MM.1S (cell line): ENCODE measurements at regions not wholly inside any gene's neighbourhood (a gene's known extent, or its start where the extent isn't known, plus 50 kb on each side); places are given as distances from the start of the nearest gene placed in this dataset.

Source experiments
- DNase-seq: peaks from one replicate; pipeline ENCODE4 v3.0.0-alpha.2; 2015
- H2AFZ ChIP-seq: fragments of 300-600 bp; sonication (generic); 2 replicates; pipeline ENCODE4 v1.6.0; 2016; ENCODE audit warnings: antibody characterized with exemption, low read length
- H3F3A ChIP-seq: fragments of 300-600 bp; sonication (generic); 2 replicates; pipeline ENCODE4 v1.6.1; 2016; ENCODE audit warnings: mild to moderate bottlenecking, antibody characterized with exemption, low read length, moderate library complexity, mixed read lengths; ENCODE audit not compliant: insufficient read depth
- H3K27ac ChIP-seq: fragments of 300-600 bp; sonication (generic); 2 replicates; pipeline ENCODE4 v1.5.1; 2016; ENCODE audit warnings: mild to moderate bottlenecking, low read length
- H3K27me3 ChIP-seq: fragments of 300-600 bp; sonication (generic); replicated peaks from 2 replicates; pipeline ENCODE4 v1.6.0; 2016; ENCODE audit warnings: low read length; ENCODE audit not compliant: insufficient read depth
- H3K36me3 ChIP-seq: fragments of 300-600 bp; sonication (generic); replicated peaks from 2 replicates; pipeline ENCODE4 v1.6.1; 2016; ENCODE audit warnings: mild to moderate bottlenecking, low read length, mixed read lengths; ENCODE audit not compliant: insufficient read depth
- H3K4me1 ChIP-seq: fragments of 300-600 bp; sonication (generic); 2 replicates; pipeline ENCODE4 v1.6.1; 2016; ENCODE audit warnings: low read length, mixed read lengths
- H3K4me2 ChIP-seq: fragments of 300-600 bp; sonication (generic); 2 replicates; pipeline ENCODE4 v1.6.0; 2016; ENCODE audit warnings: low read depth, low read length
- H3K4me3 ChIP-seq: fragments of 300-600 bp; sonication (generic); 2 replicates; pipeline ENCODE4 v1.5.1; 2016; ENCODE audit warnings: low read length, mixed read lengths
- H3K79me2 ChIP-seq: fragments of 300-600 bp; sonication (generic); 2 replicates; pipeline ENCODE4 v1.6.1; 2016; ENCODE audit warnings: mixed run types, low read length, mixed read lengths
- H3K9ac ChIP-seq: fragments of 300-600 bp; sonication (generic); 2 replicates; pipeline ENCODE4 v1.6.1; 2016; ENCODE audit warnings: low read length, mixed read lengths
- H3K9me2 ChIP-seq: fragments of 300-600 bp; sonication (generic); replicated peaks from 2 replicates; pipeline ENCODE4 v1.6.1; 2016; ENCODE audit warnings: mild to moderate bottlenecking, low read length, mixed read lengths; ENCODE audit not compliant: insufficient read depth
- H3K9me3 ChIP-seq: fragments of 300-600 bp; sonication (generic); replicated peaks from 2 replicates; pipeline ENCODE4 v1.6.1; 2016; ENCODE audit warnings: mild to moderate bottlenecking, low read length, mixed read lengths; ENCODE audit not compliant: insufficient read depth
- H4K20me1 ChIP-seq: fragments of 300-600 bp; sonication (generic); 2 replicates; pipeline ENCODE4 v1.6.1; 2016; ENCODE audit warnings: mild to moderate bottlenecking, low read length, moderate library complexity, mixed read lengths; ENCODE audit not compliant: insufficient read depth
- CTCF ChIP-seq: fragments of 300-600 bp; sonication (generic); IDR thresholded peaks from 2 replicates; pipeline ENCODE4 v1.5.1; 2016; ENCODE audit warnings: antibody characterized with exemption, low read length, mixed read lengths
- EZH2 ChIP-seq: fragments of 300-600 bp; sonication (generic); optimal IDR thresholded peaks from 2 replicates; pipeline ENCODE3; 2017; ENCODE audit warnings: low read depth, mild to moderate bottlenecking, antibody characterized with exemption, low read length, mixed read lengths
- EZH2phosphoT487 ChIP-seq: fragments of 300-600 bp; sonication (generic); IDR thresholded peaks from 2 replicates; pipeline ENCODE4 v1.6.1; 2018; ENCODE audit warnings: antibody characterized with exemption, low read length

- H3K79me2 ChIP-seq = no peaks in the 10 kb centered on the region
- H3K36me3 ChIP-seq = no peaks in the 10 kb centered on the region
- TF ChIP-seq EZH2phosphoT487 (no peak), EZH2 (no peak), CTCF (no peak)
- H3F3A ChIP-seq = no peaks in the 10 kb centered on the region
- H3K9me2 ChIP-seq = no peaks in the 10 kb centered on the region
- H3K4me2 ChIP-seq = no peak overlapping the region
- H3K4me3 ChIP-seq = no peak overlapping the region
- no peak overlapping the region for H3K27ac ChIP-seq
- no peaks in the 10 kb centered on the region for H4K20me1 ChIP-seq
- no peaks in the 10 kb centered on the region for H3K4me1 ChIP-seq
- H2AFZ ChIP-seq = no peak overlapping the region
- no peaks in the 10 kb centered on the region for H3K27me3 ChIP-seq
- DNase-seq = no peak
- H3K9ac ChIP-seq = no peak overlapping the region
- H3K9me3 ChIP-seq = no peaks in the 10 kb centered on the region
These were observed 311.7 kb upstream of the ZNF608 start for GRCh38 chr5:125057912-125058826.

- Histone ChIP-seq H3F3A (no peaks in the 10 kb centered on the region), H3K4me1 (no peaks in the 10 kb centered on the region), H2AFZ (no peak overlapping the region), H3K4me3 (no peak overlapping the region), H3K4me2 (no peak overlapping the region), H3K9me3 (no peaks in the 10 kb centered on the region), H3K9ac (no peak overlapping the region), H3K79me2 (no peaks in the 10 kb centered on the region), H4K20me1 (no peaks in the 10 kb centered on the region), H3K36me3 (no peaks in the 10 kb centered on the region), H3K9me2 (no peaks in the 10 kb centered on the region), H3K27me3 (no peaks in the 10 kb centered on the region), H3K27ac (no peak overlapping the region)
- no peak for TF ChIP-seq EZH2phosphoT487
- TF ChIP-seq CTCF = no peak
- TF ChIP-seq EZH2 = no peak
- no peak for DNase-seq
These were observed 313.0 kb upstream of the ZNF608 start for GRCh38 chr5:125059255-125060002.

DNA sequence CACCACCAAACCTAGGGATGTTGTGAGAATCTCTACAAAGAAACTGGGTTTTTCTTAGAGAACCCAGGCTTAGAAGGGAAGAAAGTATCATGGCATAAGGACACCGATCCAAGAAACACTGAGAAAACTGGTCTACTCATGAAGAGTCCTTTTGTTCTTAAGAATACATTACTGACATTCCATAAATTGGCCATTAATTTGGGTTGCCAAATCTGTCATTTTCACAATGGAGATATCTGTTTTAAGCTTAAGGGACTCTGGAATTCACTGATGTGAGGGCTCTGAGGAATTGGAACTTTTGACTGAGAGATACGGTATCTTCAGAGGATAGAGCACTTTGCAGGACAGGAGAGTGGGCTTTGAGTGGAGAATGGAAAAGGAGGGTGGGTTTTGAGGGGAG, 315.3 kb upstream of the ZNF608 start:
- H3K9me3 ChIP-seq = no peaks in the 10 kb centered on the region
- no peaks in the 10 kb centered on the region for H4K20me1 ChIP-seq
- H3K36me3 ChIP-seq = no peaks in the 10 kb centered on the region
- H3K9ac ChIP-seq = no peak overlapping the region
- no peak for DNase-seq
- H3F3A ChIP-seq = no peaks in the 10 kb centered on the region
- H3K4me3 ChIP-seq = no peak overlapping the region
- H3K79me2 ChIP-seq = no peaks in the 10 kb centered on the region
- H3K27me3 ChIP-seq = no peaks in the 10 kb centered on the region
- no peaks in the 10 kb centered on the region for H3K4me1 ChIP-seq
- H3K9me2 ChIP-seq = no peaks in the 10 kb centered on the region
- no peak overlapping the region for H3K27ac ChIP-seq
- no peak overlapping the region for H2AFZ ChIP-seq
- TF ChIP-seq EZH2 = no peak
- TF ChIP-seq EZH2phosphoT487 = no peak
- TF ChIP-seq CTCF = no peak
- H3K4me2 ChIP-seq = no peak overlapping the region
